GM21381 (cell line): ENCODE measurements at regions not wholly inside any gene's neighbourhood (a gene's known extent, or its start where the extent isn't known, plus 50 kb on each side); places are given as distances from the start of the nearest gene placed in this dataset.

Experiments
- ATAC-seq: cut with Tn5 transposase; IDR thresholded peaks from one replicate; pipeline ENCODE4 v1.9.1; 2021; ENCODE audit warnings: mild to moderate bottlenecking, moderate library complexity; ENCODE audit not compliant: unreplicated experiment

DNA sequence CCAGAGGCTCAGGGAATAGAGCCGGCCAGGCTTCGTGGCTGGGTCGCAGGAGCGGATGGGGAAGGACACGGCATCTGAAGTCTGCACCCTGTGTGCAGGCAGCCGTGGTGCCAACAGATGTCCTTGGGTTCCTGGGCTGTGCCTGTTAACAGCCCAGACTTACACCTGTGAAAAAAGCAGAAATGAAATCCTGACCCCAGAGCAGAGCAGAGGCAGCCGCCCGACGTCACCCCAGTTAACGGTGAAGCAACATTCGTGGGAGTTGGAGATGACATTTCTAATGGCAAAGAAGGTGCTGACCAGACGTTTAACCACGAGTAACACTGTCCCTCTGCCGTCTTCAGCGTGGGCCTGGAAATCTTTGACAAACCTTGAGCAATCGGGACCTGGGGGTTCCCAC lies 200.3 kb upstream of the DIO3 start:
- ATAC-seq = no peak

- no peak for ATAC-seq
These were observed 199.6 kb upstream of the DIO3 start for GRCh38 chr14:101361451-101362433.

- no peak for ATAC-seq
These were observed 198.6 kb upstream of the DIO3 start for GRCh38 chr14:101362529-101363260.

GRCh38 chr14:101363261-101363555 lies 198.1 kb upstream of the DIO3 start:
- ATAC-seq = no peak

DNA sequence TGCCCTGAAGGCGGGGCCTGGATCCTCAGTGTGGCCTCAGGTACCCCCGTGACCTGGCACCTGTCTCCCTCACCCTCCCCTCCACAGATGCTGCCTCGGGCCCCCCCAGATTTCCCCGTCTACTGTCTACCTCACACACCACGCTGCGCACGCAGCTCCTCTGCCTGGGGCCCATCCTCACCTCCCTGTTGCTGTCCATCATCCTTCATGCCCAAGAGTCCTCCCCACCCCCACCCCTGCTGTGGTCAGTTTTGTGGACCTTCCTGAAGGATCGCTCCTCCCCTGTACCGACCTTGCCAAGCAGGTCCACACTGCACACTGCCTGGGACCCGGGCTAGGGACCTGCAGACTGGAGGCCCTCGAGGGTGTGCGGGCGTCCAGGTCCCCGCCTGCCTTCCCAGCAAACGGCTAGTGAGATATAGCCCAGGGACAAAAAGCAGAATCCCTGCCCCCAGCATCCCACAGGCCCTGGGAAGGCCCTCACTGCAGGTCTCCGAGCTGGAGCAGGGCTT lies 197.4 kb upstream of the DIO3 start:
- no peak for ATAC-seq

GRCh38 chr14:101364503-101365328 lies 196.6 kb upstream of the DIO3 start:
- ATAC-seq = no peak

DNA sequence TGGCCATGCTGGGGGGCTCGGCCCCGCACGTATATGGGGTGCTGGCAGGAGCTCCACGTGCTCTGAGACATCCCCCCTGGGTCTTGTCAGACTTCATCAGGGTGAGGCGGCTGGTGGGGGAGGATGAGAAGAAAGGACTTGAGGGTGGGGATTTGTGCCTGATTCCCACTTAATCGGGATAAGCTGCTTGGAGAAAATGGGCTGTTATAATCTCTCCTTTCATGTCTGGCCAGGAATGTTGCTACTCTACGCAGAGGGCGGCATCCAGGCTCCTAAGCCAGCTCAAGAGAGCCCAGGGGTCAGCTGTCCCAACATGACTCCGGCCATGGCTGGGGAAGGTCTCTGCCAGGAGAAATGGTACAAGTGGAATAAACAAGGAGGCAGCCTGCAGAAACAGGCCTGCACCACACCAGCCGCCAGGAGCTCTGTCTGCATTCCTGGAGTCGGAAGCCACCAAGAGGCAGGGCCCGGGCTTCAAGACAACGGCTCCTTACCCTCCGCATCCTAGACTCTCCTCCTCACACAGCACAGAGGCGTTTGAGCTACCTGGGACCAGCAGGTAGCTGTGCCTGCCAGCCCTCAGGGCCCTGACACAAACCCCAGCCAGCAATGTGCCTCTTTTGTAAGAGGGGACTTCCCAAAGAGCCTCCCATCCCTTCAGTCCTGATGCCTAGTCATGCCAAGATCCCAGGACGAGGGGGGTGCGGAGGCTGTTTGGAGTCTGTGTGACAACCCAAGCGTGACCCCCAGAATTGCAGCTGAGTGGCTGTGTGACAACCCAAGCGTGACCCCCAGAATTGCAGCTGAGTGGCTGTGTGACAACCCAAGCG lies 195.8 kb upstream of the DIO3 start:
- no peak for ATAC-seq

DNA sequence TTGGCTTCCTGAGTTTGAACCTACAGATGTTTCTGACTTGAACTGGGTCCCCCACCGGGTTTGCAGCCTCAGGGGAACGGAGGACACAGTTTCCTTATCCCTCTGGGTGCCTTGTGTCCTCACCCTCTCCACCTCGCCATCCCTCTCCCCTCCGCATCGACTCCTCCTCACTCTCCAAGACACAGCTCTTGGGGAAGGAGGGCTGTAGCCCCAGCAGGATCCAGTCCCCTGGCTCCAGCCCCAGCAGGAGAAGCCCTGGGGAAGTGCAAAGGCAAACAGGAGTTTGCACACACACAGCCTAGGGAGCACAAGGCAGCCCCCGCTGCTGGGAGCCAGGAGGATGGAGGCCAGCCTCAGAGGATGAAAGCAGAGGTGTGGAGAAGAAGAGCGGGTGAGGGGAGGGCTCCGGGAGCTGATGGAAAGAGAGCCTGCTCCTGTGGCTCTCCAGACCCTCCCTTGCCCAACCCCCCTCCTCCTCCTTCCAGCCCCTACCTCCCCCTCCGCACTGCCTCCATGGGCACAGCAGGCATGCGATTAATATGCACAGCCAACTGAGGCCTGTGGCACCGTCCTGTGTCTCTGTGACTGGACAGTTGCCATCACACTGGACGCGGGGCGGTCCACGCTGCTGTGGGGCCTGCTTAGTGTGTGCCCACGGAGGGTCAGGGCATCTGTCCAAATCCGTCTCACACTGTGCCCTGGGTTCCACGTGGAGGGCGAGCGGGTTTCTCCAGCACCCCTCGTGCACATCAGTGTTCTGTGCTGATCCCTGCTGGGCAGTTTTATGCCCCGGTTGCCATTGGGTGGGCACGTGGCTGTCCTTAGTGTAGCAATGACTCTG lies 193.7 kb upstream of the DIO3 start:
- ATAC-seq = no peak

DNA sequence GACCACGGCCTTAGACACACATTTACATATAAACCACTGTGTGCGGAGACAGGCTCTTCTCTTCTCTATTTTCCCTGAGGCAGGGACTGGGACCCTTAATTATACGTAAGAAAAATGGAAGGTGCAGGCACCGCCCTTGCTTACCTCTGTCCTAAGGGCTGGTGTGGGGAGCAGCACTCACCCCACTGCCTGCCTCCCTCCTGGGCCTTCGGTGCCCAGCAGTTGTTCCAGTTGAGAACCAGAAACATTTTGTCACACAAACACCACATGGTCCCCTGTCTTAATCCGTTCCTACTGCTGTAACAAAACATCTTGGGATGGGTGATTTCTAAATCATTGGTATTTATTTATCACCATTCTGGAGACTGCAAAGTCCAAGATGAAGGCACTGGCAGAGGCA lies 192.7 kb upstream of the DIO3 start:
- ATAC-seq = no peak

DNA sequence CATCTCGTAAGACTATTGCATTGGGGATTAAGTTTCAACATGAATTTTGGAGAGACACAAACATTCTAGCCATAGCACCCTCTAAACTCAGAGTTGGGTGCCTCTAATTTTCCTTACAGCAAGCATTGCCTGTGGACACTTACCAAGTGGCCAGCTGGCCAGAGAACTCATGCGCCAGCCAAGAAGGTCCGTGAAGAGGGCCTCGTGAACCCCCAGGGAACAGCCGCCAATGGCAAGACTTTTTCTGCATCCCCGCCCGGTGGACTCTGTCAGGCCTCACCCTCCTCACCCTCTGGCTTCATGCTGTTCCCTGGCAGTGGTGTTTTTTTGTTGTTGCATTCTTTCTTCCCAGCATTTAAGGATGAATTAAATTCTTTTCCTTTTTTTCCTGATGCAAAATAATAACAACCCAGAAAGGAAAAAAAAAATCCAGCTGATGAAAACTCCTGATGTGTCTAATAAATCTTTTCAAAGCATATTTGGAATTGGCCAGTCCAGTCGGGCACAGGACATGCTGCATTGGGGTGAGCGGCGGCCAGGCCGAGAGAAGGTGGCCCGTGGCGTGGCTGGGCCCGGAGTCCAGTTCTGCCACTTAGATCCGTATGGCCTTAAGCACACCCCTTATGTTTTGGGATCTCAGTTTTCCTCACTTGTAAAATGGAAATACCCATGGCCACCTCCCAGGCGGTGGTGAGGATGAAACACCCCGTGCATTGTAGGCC lies 191.9 kb upstream of the DIO3 start:
- ATAC-seq = no peak

DNA sequence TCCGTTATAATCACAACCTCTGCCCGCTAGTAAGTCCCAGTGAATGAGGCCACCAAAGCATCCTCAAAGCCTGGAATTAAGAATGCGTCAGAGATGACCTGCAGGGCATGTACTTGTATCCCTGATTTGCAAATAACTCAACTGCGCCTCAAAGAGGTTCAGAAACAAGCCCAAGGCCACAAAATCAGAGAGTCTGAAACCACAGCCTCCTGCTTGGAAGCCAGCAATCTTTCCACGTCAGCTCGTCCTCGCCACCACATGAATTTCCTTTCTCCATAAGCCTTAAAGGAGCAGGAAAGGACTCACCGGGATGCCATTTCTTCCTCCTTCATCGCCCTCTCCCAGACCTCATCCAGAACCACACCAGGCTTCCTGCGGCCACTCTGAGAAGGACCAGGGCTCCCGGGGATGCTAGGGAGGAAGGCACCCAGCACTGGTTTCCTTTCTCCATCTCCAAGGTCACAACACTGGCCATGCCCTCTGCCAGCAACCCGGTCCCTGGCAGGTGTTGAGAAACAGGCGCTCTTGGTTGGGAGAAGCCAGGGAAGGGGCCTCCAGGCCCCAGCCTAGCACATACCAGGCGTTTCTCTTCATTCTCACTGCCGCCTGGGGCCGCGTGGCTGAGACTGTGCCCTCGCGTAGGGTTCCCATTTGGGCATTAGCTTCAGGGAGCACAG lies 191.2 kb upstream of the DIO3 start:
- ATAC-seq = no peak

- no peak for ATAC-seq
These were observed 190.4 kb upstream of the DIO3 start for GRCh38 chr14:101370593-101371569.

DNA sequence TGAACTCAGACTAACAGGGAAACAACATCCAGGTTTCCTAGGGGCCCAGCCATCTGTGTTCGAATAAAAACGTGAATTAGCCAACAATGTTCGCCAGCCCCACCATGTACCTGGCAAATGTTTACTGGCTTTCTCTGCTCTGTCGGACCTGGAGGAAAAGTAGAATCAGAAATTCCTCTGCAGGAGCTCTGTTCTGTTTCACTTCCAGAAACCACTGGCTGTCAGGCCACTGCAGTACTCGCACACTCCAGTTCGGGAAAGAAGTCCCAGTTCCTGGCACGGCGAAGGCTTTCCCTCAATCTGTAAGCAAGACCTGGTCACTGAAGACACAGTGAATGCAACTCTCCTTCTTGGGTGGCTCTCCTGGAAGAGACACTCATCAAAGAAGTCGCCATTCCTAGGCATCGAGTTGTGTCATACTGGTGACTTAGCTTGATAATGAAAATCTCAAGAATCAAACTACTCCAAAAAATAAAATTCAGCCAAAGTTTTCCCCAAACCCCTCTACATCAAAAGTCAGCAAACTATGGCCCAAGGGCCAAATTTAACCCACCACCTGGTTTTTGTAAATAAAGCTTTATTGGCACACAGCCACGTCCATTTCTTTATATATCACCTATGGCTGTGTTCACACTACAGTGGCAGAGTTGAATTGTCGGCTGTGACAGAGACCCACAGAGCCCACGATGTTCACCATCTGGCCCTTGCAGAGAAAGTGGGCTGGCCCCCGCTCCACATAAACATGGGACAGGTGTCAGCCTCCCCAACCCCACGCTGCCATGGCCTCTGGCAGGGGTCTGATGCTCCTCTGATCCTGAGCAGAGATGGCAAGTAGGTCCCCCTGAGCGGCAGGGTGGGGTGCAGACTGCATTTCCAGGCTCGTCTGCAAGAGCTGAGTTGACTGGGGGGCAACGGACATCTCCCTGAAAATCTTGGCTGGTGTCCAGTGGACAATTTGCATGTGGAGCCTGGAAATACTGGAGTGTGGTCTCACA lies 189.2 kb upstream of the DIO3 start:
- no peak for ATAC-seq

DNA sequence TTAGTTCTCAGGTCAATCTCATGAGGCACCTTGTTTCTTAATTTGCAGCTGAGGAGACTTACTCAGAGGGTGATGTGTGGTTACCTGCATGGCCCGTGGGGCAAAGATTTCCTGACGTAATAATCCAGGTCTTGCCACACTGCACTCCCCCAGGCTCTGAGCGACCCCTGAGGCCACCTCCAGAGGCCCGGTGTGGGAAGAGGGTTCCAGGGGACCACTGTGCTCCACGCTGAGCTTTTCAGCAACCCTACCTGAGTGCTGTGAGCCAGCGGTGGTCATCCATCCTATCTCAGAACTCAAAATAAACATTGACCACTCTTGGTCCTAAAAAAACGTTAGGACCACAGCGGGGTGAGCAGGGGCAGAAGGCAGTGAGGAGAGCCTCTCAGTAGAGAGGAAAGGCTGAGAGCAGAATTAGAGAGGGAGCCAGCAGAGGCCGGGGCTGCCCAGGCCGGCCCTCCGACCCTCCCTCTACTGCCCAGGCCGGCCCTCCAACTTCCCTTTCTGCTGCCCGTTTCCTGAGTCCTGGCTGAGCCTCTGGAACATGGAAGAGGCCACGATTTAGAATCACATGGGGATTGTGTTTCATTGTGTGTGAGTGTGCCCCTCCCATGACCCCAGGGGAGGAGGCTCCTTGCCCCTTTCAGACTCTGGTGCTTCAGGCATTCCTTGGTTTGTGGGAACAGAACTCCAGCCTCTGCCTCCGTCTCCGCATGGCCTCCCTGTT lies 188.2 kb upstream of the DIO3 start:
- no peak for ATAC-seq

DNA sequence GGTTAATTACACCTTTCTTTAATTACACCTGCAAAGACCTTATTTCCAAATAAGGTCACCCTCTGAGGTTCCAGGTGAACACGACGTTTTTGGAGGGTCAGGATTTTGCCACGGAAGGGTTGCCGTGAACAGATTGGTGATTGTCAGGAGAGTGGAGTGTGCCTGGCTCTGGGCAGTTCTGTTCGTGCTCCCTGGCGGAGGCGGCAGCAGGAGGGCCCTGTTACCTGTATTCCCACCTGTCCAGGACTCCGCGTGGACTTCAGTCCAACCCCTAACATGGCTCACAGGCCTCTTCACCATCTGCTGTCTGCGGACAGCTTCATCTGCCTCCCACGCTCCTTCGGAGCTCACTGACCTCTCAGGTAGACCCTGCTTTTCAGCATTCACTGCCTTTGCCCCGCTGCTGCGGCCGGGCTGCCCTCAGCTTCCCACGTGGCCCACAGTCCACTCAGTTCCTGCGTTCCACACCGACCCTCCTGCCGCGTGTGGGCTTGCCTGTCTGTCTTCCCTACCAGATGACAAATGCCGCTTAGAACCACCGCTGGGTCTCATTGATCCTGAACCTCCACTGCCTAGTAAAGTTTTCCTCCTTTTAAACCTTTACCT lies 187.5 kb upstream of the DIO3 start:
- no peak for ATAC-seq
